Upper lobe of left lung (tissue), 4 donors: ENCODE measurements at regions not wholly inside any gene's neighbourhood (a gene's known extent, or its start where the extent isn't known, plus 50 kb on each side); places are given as distances from the start of the nearest gene placed in this dataset.
"Not testable (repeated sequence)": the region's sequence is repeated elsewhere in the genome, so short reads cannot be mapped to it uniquely, and the experiment has no call there.

Experiments used
- EP300 ChIP-seq, 4 donors: sonication (generic); formaldehyde crosslinking; IDR thresholded peaks; one replicate each; pipeline ENCODE4 v1.5.1; 2017; ENCODE audit warnings: antibody characterized with exemption in 4 of 4, control low read depth in 2 of 4
- POLR2A ChIP-seq, 4 donors: fragments of 450-650 bp; IDR thresholded peaks; one replicate each; pipeline ENCODE4 v1.5.1; 2016 to 2017; ENCODE audit warnings: antibody characterized with exemption in 4 of 4, mild to moderate bottlenecking in 2 of 4
- POLR2AphosphoS5 ChIP-seq, 2 donors: sonication (generic); formaldehyde crosslinking; IDR thresholded peaks; one replicate each; pipeline ENCODE4 v1.5.1; 2017; ENCODE audit warnings: antibody characterized with exemption in 2 of 2
- TF ChIP-seq, protein P1 (sequence below), 6 experiments: fragments of 450-650 bp in 4 of 6; fragments of 200-600 bp in 2 of 6; sonication (generic) in 2 of 6; IDR thresholded peaks; one replicate each; pipeline ENCODE4 v1.5.1; 2016 to 2019; ENCODE audit warnings: antibody characterized with exemption in 6 of 6

DNA sequence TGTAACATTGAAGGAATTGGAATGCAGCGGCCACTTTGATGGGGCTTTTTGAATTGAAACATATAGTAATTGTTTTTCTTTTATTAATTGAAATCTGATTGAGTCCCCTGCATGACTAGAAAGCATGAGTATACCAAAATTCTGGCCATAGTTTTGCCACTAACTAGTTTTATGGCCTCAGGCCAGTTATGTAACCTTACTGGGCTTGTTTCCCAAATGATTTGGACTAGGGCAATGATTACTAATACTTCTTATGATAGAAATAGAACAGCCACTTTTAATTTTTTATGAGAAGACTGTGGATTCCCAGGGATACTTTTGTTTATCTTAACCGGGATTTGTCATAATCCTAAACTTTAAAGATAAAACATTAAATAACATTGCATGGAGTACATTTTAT lies 106.9 kb upstream of the GOLGA6L4 start:
- TF ChIP-seq, protein P1, sequence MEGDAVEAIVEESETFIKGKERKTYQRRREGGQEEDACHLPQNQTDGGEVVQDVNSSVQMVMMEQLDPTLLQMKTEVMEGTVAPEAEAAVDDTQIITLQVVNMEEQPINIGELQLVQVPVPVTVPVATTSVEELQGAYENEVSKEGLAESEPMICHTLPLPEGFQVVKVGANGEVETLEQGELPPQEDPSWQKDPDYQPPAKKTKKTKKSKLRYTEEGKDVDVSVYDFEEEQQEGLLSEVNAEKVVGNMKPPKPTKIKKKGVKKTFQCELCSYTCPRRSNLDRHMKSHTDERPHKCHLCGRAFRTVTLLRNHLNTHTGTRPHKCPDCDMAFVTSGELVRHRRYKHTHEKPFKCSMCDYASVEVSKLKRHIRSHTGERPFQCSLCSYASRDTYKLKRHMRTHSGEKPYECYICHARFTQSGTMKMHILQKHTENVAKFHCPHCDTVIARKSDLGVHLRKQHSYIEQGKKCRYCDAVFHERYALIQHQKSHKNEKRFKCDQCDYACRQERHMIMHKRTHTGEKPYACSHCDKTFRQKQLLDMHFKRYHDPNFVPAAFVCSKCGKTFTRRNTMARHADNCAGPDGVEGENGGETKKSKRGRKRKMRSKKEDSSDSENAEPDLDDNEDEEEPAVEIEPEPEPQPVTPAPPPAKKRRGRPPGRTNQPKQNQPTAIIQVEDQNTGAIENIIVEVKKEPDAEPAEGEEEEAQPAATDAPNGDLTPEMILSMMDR (IDR thresholded peaks at IDR 0.05) = not testable (repeated sequence)
- TF ChIP-seq POLR2AphosphoS5, EP300, POLR2A (IDR thresholded peaks at IDR 0.05): not testable (repeated sequence)
